HEK293 (cell line): ENCODE measurements at regions not wholly inside any gene's neighbourhood (a gene's known extent, or its start where the extent isn't known, plus 50 kb on each side); places are given as distances from the start of the nearest gene placed in this dataset.
A peak's percentile ranks its signal among the peaks of the same experiment; 100 is the strongest.

Experiments
- CTCF ChIA-PET: fragments of 350-600 bp; formaldehyde crosslinking; extraction: SDS; loops from one replicate; lab custom pipeline; 2021; ENCODE audit warnings: antibody characterized with exemption; lab: Yijun Ruan, JAX
- POLR2A ChIA-PET: fragments of 300-600 bp; formaldehyde crosslinking; extraction: SDS; loops from one replicate; lab custom pipeline; 2020; ENCODE audit warnings: antibody characterized with exemption, inconsistent platforms; lab: Yijun Ruan, JAX
- H3K27ac ChIP-seq: fragments of 200-500 bp; sonication (Bioruptor generic); 2 replicates; pipeline ENCODE4 v1.5.1; 2014; ENCODE audit warnings: low read depth, low read length, control low read depth, inconsistent platforms; ENCODE audit errors: extremely low read depth
- H3K36me3 ChIP-seq, 2 experiments: fragments of 200-500 bp in 1 of 2; sonication (Bioruptor generic) in 1 of 2; 1 replicate in 1 of 2; 2 replicates in 1 of 2; pipeline ENCODE4 v1.5.1; 2014 to 2017; ENCODE audit warnings: inconsistent platforms in 2 of 2, low read length in 2 of 2; ENCODE audit not compliant: control insufficient read depth in 2 of 2, insufficient read depth in 1 of 2
- H3K4me1 ChIP-seq: fragments of 200-500 bp; sonication (Bioruptor generic); 2 replicates; pipeline ENCODE4 v1.5.1; 2014; ENCODE audit warnings: mild to moderate bottlenecking, low read length, inconsistent platforms; ENCODE audit not compliant: control insufficient read depth, insufficient read depth
- H3K4me3 ChIP-seq: 2 replicates; pipeline ENCODE4 v1.5.1; 2011; ENCODE audit warnings: low read depth, mild to moderate bottlenecking, control low read depth, low read length, moderate library complexity
- H3K9me3 ChIP-seq: fragments of 200-500 bp; sonication (Bioruptor generic); 2 replicates; pipeline ENCODE4 v1.5.1; 2014; ENCODE audit warnings: low read depth, low read length, inconsistent platforms; ENCODE audit not compliant: control insufficient read depth, insufficient read depth
- KLF9 ChIP-seq: fragments of 450-650 bp; formaldehyde crosslinking; IDR thresholded peaks from 2 replicates; pipeline ENCODE4 v1.5.1; 2016; ENCODE audit warnings: missing biosample characterization, missing genetic modification characterization, low read depth
- MEIS1 ChIP-seq: sonication (generic); formaldehyde crosslinking; IDR thresholded peaks from 2 replicates; pipeline ENCODE4 v1.8.1; 2022; ENCODE audit warnings: missing genetic modification reagents, mild to moderate bottlenecking, borderline replicate concordance
- OSR2 ChIP-seq: fragments of 450-650 bp; formaldehyde crosslinking; IDR thresholded peaks from 2 replicates; pipeline ENCODE4 v1.5.1; 2016; ENCODE audit warnings: missing biosample characterization, missing genetic modification characterization
- RBAK ChIP-seq: fragments of 450-650 bp; formaldehyde crosslinking; IDR thresholded peaks from 2 replicates; pipeline ENCODE4 v1.5.1; 2016; ENCODE audit warnings: missing biosample characterization, missing genetic modification characterization
- SCRT1 ChIP-seq: fragments of 450-650 bp; formaldehyde crosslinking; IDR thresholded peaks from 2 replicates; pipeline ENCODE4 v1.5.1; 2016; ENCODE audit warnings: missing biosample characterization, missing genetic modification characterization, borderline replicate concordance
- SCRT2 ChIP-seq: fragments of 450-650 bp; formaldehyde crosslinking; IDR thresholded peaks from 2 replicates; pipeline ENCODE4 v1.5.1; 2016; ENCODE audit warnings: missing biosample characterization, missing genetic modification characterization
- SP3 ChIP-seq: fragments of 450-650 bp; formaldehyde crosslinking; IDR thresholded peaks from 2 replicates; pipeline ENCODE4 v1.5.1; 2016; ENCODE audit warnings: missing biosample characterization, missing genetic modification characterization
- TRIM28 ChIP-seq: IDR thresholded peaks from 2 replicates; pipeline ENCODE4 v1.6.1; 2011; ENCODE audit warnings: low read length, control low read depth, borderline replicate concordance
- ZBTB1 ChIP-seq: fragments of 450-650 bp; formaldehyde crosslinking; IDR thresholded peaks from 2 replicates; pipeline ENCODE4 v1.5.1; 2016; ENCODE audit warnings: missing biosample characterization, missing genetic modification characterization
- ZFP69B ChIP-seq: fragments of 450-650 bp; formaldehyde crosslinking; IDR thresholded peaks from 2 replicates; pipeline ENCODE4 v1.5.1; 2016; ENCODE audit warnings: missing biosample characterization, missing genetic modification characterization
- ZNF19 ChIP-seq: fragments of 450-650 bp; formaldehyde crosslinking; IDR thresholded peaks from 2 replicates; pipeline ENCODE4; 2016; ENCODE audit warnings: missing biosample characterization, missing genetic modification characterization, low read depth
- ZNF214 ChIP-seq: fragments of 450-650 bp; formaldehyde crosslinking; IDR thresholded peaks from 2 replicates; pipeline ENCODE4 v1.5.1; 2017; ENCODE audit warnings: missing biosample characterization, mild to moderate bottlenecking, missing genetic modification characterization, borderline replicate concordance
- ZNF221 ChIP-seq: fragments of 450-650 bp; formaldehyde crosslinking; IDR thresholded peaks from 2 replicates; pipeline ENCODE4 v1.5.1; 2017; ENCODE audit warnings: missing biosample characterization, missing genetic modification characterization, borderline replicate concordance
- ZNF274 ChIP-seq, 2 experiments: fragments of 200-500 bp in 1 of 2; fragments of 450-650 bp in 1 of 2; sonication (Bioruptor generic) in 1 of 2; formaldehyde crosslinking in 1 of 2; IDR thresholded peaks; 2 replicates each; pipeline versions ENCODE4 v1.5.1 to v1.6.1; 2014 to 2016; ENCODE audit warnings: borderline replicate concordance in 1 of 2, inconsistent platforms in 1 of 2, low read length in 1 of 2, missing biosample characterization in 1 of 2, missing genetic modification characterization in 1 of 2
- ZNF529 ChIP-seq: fragments of 450-650 bp; formaldehyde crosslinking; IDR thresholded peaks from 2 replicates; pipeline ENCODE4 v1.5.1; 2017; ENCODE audit warnings: missing genetic modification characterization, missing biosample characterization; ENCODE audit not compliant: insufficient replicate concordance
- ZNF558 ChIP-seq: fragments of 450-650 bp; formaldehyde crosslinking; IDR thresholded peaks from 2 replicates; pipeline ENCODE4 v1.5.1; 2016; ENCODE audit warnings: missing biosample characterization, missing genetic modification characterization
- ZNF560 ChIP-seq: fragments of 450-650 bp; formaldehyde crosslinking; IDR thresholded peaks from 2 replicates; pipeline ENCODE4 v1.5.1; 2017; ENCODE audit warnings: missing biosample characterization, missing genetic modification characterization, borderline replicate concordance
- ZNF580 ChIP-seq: fragments of 450-650 bp; formaldehyde crosslinking; IDR thresholded peaks from 2 replicates; pipeline ENCODE4 v1.5.1; 2016; ENCODE audit warnings: missing biosample characterization, missing genetic modification characterization
- ZNF654 ChIP-seq: fragments of 450-650 bp; formaldehyde crosslinking; IDR thresholded peaks from 2 replicates; pipeline ENCODE4 v1.5.1; 2016; ENCODE audit warnings: low read depth, missing biosample characterization, missing genetic modification characterization
- ZNF670 ChIP-seq: fragments of 450-650 bp; formaldehyde crosslinking; IDR thresholded peaks from 2 replicates; pipeline ENCODE4 v1.5.1; 2016; ENCODE audit warnings: missing biosample characterization, missing genetic modification characterization, low read depth
- ZNF792 ChIP-seq: fragments of 450-650 bp; formaldehyde crosslinking; IDR thresholded peaks from 2 replicates; pipeline ENCODE4 v1.5.1; 2016; ENCODE audit warnings: missing biosample characterization, missing genetic modification characterization
- ZNF837 ChIP-seq: fragments of 450-650 bp; formaldehyde crosslinking; IDR thresholded peaks from 2 replicates; pipeline ENCODE4 v1.5.1; 2016; ENCODE audit warnings: missing biosample characterization, missing genetic modification characterization

GRCh38 chr18:52288403-52289004 lies 51.5 kb upstream of the DCC start:
- TF ChIP-seq ZNF654 (tag by site-specific recombination) (peak; percentile 41), ZNF214 (tag by site-specific recombination) (no peak)
- H3K9me3 ChIP-seq, result no peaks in the 10 kb centered on the region
- no peak overlapping the region for H3K4me3 ChIP-seq
- ChIA-PET POLR2A (no interaction called here), CTCF (interaction anchor here (0.6 to 2.8 kb wide), 24 partner anchors 8 to 1179 kb away, joined by 3 to 27 read pairs (median 4); no protein-coding TSS in a partner anchor)
- H3K4me1 ChIP-seq, result no peaks in the 10 kb centered on the region
- no peaks in the 10 kb centered on the region for H3K36me3 ChIP-seq
- no peak overlapping the region for H3K27ac ChIP-seq

- CTCF ChIA-PET, result interaction anchor here (0.6 to 2.8 kb wide), 17 partner anchors 8 to 1179 kb away, joined by 3 to 27 read pairs (median 3); no protein-coding TSS in a partner anchor
- POLR2A ChIA-PET, result no interaction called here
- TF ChIP-seq ZNF670 (tag by site-specific recombination) (no peak), ZNF837 (tag by site-specific recombination) (no peak), ZNF792 (tag by site-specific recombination) (no peak), KLF9 (tag by site-specific recombination) (no peak), ZBTB1 (tag by site-specific recombination) (no peak), ZNF221 (tag by site-specific recombination) (no peak), RBAK (tag by site-specific recombination) (no peak), ZNF529 (tag by site-specific recombination) (no peak), SCRT2 (tag by site-specific recombination) (no peak), SCRT1 (tag by site-specific recombination) (no peak), MEIS1 (CRISPR knock-in tag) (no peak), SP3 (no peak), ZNF560 (no peak), ZFP69B (no peak), OSR2 (tag by site-specific recombination) (no peak), TRIM28 (no peak), ZNF19 (no peak), ZNF558 (tag by site-specific recombination) (no peak), ZNF274 (IDR thresholded peaks at IDR 0.05; ENCODE audit: low read length) (no peak), ZNF274 (tag by site-specific recombination; IDR thresholded peaks at IDR 0.05; ENCODE audit: borderline replicate concordance) (no peak), ZNF580 (tag by site-specific recombination) (no peak)
These were observed 50.6 kb upstream of the DCC start for GRCh38 chr18:52289392-52289791.

More at GRCh38 chr18:52289392-52289791, 50.6 kb upstream of the DCC start:
- Histone ChIP-seq H3K4me1 (no peaks in the 10 kb centered on the region), H3K9me3 (no peaks in the 10 kb centered on the region), H3K36me3 (no peaks in the 10 kb centered on the region), H3K27ac (no peak overlapping the region), H3K4me3 (no peak overlapping the region)
